Activated CD8-positive, alpha-beta memory T cell treated with anti-CD3 and anti-CD28 coated beads for 36 hours (primary cell): ENCODE measurements at regions not wholly inside any gene's neighbourhood (a gene's known extent, or its start where the extent isn't known, plus 50 kb on each side); places are given as distances from the start of the nearest gene placed in this dataset.

Source experiments
- CTCF ChIA-PET: fragments of 350-600 bp; sonication (Branson Sonifier 250); formaldehyde crosslinking; loops from one replicate; lab custom pipeline; 2021; ENCODE audit warnings: antibody characterized with exemption; lab: Charles Lee
- POLR2A ChIA-PET: fragments of 350-600 bp; sonication (Branson Sonifier 250); formaldehyde crosslinking; loops from one replicate; lab custom pipeline; 2021; ENCODE audit warnings: antibody characterized with exemption; lab: Charles Lee

DNA sequence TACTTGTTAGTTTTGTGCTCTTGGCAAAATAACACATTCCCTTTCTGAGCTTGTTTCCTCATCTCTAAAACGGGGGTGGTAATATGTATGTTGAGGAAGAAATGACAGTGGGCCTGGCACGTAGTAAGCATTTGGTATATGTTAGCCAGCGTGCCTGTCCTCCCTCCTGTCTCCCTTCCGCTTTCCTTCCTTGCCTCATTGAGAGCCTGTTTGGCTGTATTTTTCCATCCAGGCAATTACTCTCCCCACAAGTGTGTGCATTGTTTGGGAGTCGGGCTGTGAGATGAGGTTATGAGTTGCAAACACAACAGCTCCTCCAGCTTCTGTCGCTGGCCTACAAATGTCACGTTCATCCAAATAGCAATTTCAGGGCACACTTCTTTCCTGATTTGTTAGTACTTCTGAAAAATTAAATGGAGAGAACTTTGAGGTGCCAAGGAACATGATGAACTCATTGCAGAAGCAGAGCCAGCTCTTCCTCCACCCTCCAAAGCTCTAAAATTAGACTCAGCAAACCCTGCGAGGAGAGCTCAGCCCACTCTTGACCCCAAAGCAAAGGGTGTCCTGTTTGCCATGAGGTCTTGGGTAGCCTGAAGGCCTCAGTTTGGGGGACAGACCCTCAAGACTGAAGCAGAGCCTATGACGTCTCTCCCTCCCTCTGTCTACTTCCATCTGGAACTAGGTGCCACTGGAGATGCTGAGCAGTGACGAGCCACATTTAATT is 50.7 kb upstream of the TOX2 start:
- ChIA-PET POLR2A (no interaction called here), CTCF (no interaction called here)

GRCh38 chr20:43863330-43863729 is 51.3 kb upstream of the TOX2 start:
- CTCF ChIA-PET: no interaction called here
- POLR2A ChIA-PET: no interaction called here

DNA sequence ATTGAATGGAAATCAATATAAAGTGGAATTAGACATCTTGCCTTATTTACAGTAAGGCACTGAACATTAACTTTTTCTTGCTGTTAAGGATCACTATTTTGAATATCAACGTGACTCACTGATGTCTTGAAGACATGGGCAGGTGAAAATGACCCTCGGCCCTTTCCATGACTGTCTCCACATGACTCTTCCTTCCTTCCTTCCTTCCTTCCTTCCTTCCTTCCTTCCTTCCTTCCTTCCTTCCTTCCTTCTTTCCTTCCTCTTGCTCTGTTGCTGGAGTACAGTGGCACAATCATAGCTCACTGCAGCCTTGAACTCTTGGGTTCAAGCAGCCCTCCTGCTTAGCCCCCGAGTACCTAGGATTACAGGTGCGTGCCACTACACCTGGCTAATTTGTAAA is 52.2 kb upstream of the TOX2 start:
- ChIA-PET POLR2A (no interaction called here), CTCF (no interaction called here)

DNA sequence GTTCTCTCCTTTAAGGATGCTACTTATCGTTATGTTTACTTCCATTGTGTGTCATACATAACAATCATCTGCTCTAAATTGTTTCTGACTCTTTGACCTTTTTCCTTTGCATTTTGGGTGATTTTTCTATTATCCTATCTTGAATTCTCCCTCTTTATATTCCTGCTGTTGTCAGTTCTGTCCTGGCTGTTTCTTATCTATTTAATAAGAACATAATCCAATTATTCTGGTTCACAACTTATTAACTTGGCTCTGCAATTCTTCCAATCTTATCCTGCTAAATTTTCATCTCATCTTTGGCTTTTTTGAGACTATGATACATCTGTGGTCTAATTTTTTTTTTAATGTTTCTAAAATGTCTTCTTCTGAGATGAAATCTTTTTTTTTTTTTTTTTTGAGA is 54.7 kb upstream of the TOX2 start:
- CTCF ChIA-PET: no interaction called here
- POLR2A ChIA-PET: interaction anchor here (0.6 kb wide), 1 partner anchor 118 kb away, joined by 3 read pairs; no protein-coding TSS in a partner anchor

DNA sequence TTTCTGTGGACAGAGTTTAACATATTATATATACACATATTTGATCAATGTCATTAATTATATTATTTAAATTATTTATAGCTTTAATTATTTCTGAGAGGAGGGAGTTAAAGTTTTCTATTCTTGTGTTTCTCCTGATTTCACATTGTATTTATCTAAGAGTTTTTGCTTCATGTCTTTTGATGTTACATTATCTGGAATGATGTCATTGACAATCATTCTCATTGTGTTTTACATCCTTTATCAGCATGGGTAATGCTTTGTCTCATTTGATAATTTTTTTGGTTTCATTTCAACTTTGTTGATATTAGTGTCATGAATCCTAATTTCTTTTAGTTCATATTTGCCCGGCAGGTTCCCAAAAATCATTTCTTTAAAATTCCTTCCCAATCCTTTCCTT is 56.7 kb upstream of the TOX2 start:
- ChIA-PET CTCF (no interaction called here), POLR2A (no interaction called here)

DNA sequence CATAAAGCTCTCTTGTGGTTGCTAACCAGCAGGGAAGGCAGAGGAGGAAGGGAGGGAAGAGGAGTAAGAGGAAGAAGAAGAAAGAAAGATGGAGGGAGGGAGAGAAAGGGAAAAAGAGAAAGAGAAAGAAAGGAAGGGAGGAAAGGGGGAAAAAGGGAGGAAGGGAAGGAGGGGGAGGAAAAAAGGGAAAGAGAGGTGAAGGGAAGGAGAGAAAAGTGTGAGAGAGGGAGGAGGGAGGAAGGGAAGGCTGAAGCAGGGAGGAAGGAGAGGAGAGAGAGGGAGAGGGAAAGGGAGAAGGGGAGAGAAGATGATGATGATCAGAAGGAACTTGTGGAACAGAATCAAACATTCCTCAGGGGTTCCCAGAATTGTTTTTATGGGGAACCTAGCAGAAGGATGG is 57.5 kb upstream of the TOX2 start:
- ChIA-PET POLR2A (no interaction called here), CTCF (interaction anchor here (0.6 kb wide), 1 partner anchor 74 kb away, joined by 6 read pairs; no protein-coding TSS in a partner anchor)

- ChIA-PET CTCF (no interaction called here), POLR2A (no interaction called here)
Measured at GRCh38 chr20:43855803-43856202, 58.8 kb upstream of the TOX2 start.

DNA sequence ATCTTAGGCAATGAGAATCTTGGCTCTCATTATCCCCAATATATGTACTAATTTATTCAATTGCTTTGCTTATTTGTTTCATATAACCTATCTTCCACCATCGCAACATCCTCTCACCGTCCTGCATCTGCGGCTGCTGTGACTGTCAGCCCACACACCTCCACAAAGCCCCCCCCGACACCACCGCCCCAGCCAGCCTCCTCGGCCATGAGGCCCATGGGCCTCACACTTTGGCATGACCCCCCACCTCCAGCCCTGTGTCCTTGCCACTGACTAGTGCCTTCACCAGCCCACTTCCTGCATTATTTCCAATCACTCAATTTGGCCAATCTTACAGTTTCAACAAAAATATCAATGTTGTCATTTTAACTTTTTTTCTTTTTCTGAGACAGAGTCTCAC is 60.7 kb upstream of the TOX2 start:
- CTCF ChIA-PET: no interaction called here
- POLR2A ChIA-PET: no interaction called here

DNA sequence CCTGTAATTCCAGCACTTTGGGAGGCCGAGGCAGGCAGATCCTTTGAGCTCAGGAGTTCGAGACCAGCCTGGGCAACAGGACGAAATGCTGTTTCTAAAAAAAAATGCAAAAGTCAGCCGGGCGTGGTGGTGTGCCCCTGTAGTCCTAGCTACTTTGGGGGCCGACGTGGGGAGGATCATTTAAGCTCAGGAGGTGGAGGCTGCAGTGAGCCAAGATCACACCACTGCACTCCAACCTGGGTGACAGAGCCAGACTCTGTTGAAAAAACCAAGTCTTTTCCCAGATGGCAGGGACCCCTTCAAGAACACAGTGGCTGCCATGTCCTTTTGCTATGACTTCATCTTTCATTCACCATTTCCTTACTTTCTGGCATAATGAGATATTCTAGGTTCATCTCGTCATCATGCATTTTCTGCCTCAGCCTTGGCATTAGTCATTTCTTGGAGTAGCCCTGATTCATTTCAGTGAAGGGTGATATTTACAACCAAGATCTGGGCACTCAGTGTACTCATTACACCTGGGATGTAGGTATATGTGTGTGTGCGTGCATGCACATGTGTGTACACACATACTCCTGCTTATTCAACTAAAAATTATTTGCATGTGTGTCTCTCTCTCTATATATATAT is 61.4 kb upstream of the TOX2 start:
- ChIA-PET CTCF (no interaction called here), POLR2A (no interaction called here)

GRCh38 chr20:43849496-43850186 is 65.0 kb upstream of the TOX2 start:
- POLR2A ChIA-PET: no interaction called here
- CTCF ChIA-PET: no interaction called here

GRCh38 chr20:43846516-43846905 is 68.1 kb upstream of the TOX2 start:
- POLR2A ChIA-PET: no interaction called here
- CTCF ChIA-PET: interaction anchor here (0.9 to 1.1 kb wide), 2 partner anchors 97 to 110 kb away, joined by 4 to 5 read pairs; no protein-coding TSS in a partner anchor

- CTCF ChIA-PET: no interaction called here
- POLR2A ChIA-PET: interaction anchor here (0.6 kb wide), 1 partner anchor 93 kb away, joined by 11 read pairs; no protein-coding TSS in a partner anchor
Measured at GRCh38 chr20:43844778-43845614, 69.7 kb upstream of the TOX2 start.

DNA sequence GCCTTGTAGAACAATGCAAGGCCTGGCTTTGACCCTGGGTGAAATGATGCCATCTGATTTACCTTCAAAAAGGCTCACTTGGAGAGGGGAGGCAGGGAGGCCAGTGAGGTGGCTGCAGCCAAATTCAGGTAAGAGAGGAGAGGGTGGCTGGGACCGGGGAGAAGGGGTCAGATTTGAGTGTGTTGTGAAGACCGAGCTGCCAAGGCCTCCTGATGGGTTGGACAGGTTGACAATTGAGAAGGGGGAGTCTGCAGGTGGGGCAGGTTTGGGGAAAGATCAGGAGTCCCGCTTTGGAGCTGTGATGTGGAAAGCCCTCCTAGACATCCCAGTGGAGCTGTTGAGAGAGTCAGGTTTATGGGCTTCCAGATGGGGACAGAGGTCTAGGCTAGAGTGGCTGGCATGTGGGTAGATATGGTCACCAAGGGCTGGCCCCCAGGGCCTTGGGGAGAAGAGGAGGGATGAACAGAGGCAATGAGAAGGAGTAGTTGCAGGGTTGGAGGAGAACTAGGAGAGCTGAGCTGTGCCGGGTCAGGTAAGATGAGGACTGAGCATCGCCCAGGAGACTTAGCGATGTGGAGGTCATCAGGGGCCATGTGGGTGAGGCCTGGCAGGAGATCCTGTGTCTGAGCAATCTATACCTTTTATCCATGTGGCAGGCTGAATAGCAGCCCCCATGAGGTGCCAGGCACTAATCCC is 70.5 kb upstream of the TOX2 start:
- POLR2A ChIA-PET: no interaction called here
- CTCF ChIA-PET: interaction anchor here (0.6 kb wide), 1 partner anchor 58 kb away, joined by 3 read pairs; no protein-coding TSS in a partner anchor

DNA sequence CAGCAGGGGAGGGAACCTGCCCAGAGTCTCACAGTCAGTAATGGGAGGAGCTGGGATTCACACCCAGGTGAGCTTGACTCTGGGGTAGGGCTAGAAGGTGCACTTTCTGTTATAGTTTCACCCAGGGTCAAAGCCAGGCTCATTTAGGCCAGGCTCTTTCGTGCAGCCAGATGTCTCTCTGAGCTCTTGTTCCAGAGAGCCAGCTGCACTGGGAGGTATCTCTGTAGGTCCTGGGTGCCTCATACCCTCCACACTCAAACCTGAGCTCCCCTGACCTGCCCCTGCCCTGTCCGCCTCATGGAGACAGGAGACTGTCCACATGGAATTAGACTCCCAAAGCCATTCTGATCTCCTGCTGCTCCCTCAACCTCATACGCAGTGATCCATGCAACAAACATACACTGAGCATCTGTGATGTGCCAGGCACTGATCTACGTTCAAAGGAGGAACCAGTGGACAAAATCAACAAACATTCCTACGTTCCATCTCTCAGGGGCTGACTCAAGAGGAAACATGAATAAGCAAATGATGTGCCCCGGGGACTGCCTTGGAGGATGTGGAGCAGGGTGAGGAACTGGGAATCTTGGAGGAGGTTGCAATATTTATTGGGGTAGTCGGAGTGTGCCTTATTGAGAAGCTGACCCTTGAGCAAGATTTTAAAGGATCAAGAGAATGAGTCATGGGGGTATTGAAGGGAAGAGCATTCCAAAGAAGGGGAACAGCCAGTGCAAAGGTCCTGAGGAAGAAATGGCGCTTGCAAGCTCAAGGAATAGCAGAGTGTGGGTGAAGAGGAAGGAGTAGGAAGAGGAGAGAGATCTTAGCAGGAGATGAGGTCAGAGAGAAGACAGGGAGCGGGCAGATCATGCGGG is 71.3 kb upstream of the TOX2 start:
- POLR2A ChIA-PET: no interaction called here
- CTCF ChIA-PET: interaction anchor here (0.6 kb wide), 1 partner anchor 57 kb away, joined by 3 read pairs; no protein-coding TSS in a partner anchor

- ChIA-PET CTCF (interaction anchor here (2.8 kb wide), 1 partner anchor 92 kb away, joined by 20 read pairs; no protein-coding TSS in a partner anchor), POLR2A (no interaction called here)
Measured at GRCh38 chr20:43842126-43843020, 72.3 kb upstream of the TOX2 start.

GRCh38 chr20:43840382-43841070 is 74.1 kb upstream of the TOX2 start:
- POLR2A ChIA-PET: interaction anchor here (0.5 kb wide), 1 partner anchor 175 kb away, joined by 7 read pairs; no protein-coding TSS in a partner anchor
- CTCF ChIA-PET: interaction anchor here (0.9 to 2.8 kb wide), 4 partner anchors 17 to 245 kb away, joined by 3 to 20 read pairs (median 4); no protein-coding TSS in a partner anchor
